Thymus (tissue), 11 donors: ENCODE measurements at regions not wholly inside any gene's neighbourhood (a gene's known extent, or its start where the extent isn't known, plus 50 kb on each side); places are given as distances from the start of the nearest gene placed in this dataset.
"Not testable (repeated sequence)": the region's sequence is repeated elsewhere in the genome, so short reads cannot be mapped to it uniquely, and the experiment has no call there.

ENCODE experiments used
- DNase-seq, 9 donors: peaks; one replicate each; pipeline ENCODE4 v3.0.0-alpha.2; 2013; ENCODE audit warnings: low spot score in 9 of 9, low read depth in 6 of 9, missing footprints in 1 of 9
- H3K27ac ChIP-seq, 2 donors: one replicate each; pipeline ENCODE4 v1.5.1; 2013; ENCODE audit warnings: control low read depth in 1 of 2, low read depth in 1 of 2, low read length in 1 of 2, mild to moderate bottlenecking in 1 of 2, moderate library complexity in 1 of 2
- H3K27me3 ChIP-seq, 2 donors: one replicate each; pipeline ENCODE4 v1.5.1; 2013; ENCODE audit warnings: low read length in 1 of 2; ENCODE audit not compliant: control insufficient read depth in 2 of 2, insufficient read depth in 1 of 2
- H3K36me3 ChIP-seq, 2 donors: one replicate each; pipeline ENCODE4 v1.5.1; 2013; ENCODE audit warnings: low read length in 1 of 2, mild to moderate bottlenecking in 1 of 2, moderate library complexity in 1 of 2; ENCODE audit not compliant: control insufficient read depth in 2 of 2, insufficient read depth in 2 of 2
- H3K4me1 ChIP-seq, 2 donors: one replicate each; pipeline ENCODE4 v1.5.1; 2013; ENCODE audit warnings: low read length in 2 of 2; ENCODE audit not compliant: control insufficient read depth in 2 of 2, insufficient read depth in 2 of 2
- H3K4me3 ChIP-seq, 2 donors: one replicate each; pipeline ENCODE4 v1.5.1; 2013; ENCODE audit warnings: low read length in 2 of 2, control low read depth in 1 of 2, mild to moderate bottlenecking in 1 of 2
- H3K9me3 ChIP-seq, 2 donors: one replicate each; pipeline ENCODE4 v1.5.1; 2013; ENCODE audit warnings: low read length in 1 of 2, mild to moderate bottlenecking in 1 of 2; ENCODE audit not compliant: control insufficient read depth in 2 of 2, insufficient read depth in 1 of 2
- WGBS: extraction: QIAGEN DNeasy Blood & Tissue Kit; methylation state at CpG from one replicate; pipeline ENCODE4 v1.1.7; 2013; 5-methylcytosine and 5-hydroxymethylcytosine counted together
- donor health status: healthy.

DNA sequence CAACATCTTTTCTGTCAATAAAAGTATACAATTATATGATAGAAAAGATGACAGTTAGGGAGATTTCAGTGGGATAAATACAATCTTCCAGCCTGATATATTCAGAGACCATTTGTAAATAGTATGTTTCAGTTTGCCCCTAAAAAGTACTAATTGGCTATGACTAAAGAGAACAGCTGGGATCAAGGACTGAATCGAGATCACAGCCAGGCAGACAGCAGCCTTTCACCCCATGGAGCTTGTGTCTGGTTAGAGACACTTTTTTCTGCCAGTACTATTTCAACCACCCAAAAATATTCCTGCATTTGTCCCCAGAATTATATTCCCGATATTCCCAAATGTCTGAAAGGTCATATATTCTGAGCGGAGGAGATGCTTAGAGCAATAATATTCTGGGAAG, 577.3 kb upstream of the TLE4 start:
- Histone ChIP-seq H3K27ac (no peak overlapping the region), H3K4me1 (no peaks in the 10 kb centered on the region), H3K4me3 (no peak overlapping the region), H3K36me3 (no peaks in the 10 kb centered on the region), H3K27me3 (no peaks in the 10 kb centered on the region), H3K9me3 (no peaks in the 10 kb centered on the region)
- WGBS: 91% methylated on average over 3 of the region's 3 CpGs
- no peak for DNase-seq

DNA sequence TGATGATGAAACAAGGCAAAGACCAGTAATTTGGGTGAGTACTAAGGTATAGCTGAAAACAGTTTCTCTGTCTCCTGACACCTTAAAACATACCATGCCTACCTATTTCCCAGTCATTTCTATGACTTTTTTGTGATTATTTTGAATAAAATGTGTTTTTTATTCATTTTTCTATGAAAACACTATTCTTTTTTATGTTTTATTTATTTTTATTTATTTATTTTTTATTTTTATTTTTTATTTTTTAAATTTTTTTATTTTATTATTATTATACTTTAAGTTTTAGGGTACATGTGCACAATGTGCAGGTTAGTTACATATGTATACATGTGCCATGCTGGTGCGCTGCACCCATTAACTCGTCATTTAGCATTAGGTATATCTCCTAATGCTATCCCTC, 576.8 kb upstream of the TLE4 start:
- H3K4me1 ChIP-seq, H3K27me3 ChIP-seq, H3K27ac ChIP-seq, H3K9me3 ChIP-seq, DNase-seq, H3K4me3 ChIP-seq, H3K36me3 ChIP-seq: not testable (repeated sequence)
- WGBS: 100% methylated on average over 2 of the region's 2 CpGs

DNA sequence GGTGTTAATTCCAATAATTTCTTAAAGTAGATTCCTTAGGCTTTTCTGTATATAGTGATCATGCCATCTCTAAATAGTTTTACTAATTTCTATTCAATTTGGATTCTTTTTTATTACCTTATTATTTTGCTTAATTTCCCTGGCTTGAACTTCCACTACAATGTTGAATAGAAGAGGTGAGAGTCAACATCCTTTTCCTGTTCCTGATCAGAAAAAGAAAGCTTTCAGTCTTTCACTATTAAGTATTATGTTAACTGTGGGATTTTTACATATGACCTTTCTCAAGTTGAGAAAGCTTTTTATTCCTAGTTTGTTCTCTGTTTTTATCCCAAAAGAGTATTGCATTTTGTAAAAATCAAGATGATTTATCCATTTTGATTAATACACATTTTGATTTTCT, 574.5 kb upstream of the TLE4 start:
- Histone ChIP-seq H3K4me3 (no peak overlapping the region), H3K27me3 (no peaks in the 10 kb centered on the region), H3K4me1 (no peaks in the 10 kb centered on the region), H3K27ac (no peak overlapping the region), H3K9me3 (no peaks in the 10 kb centered on the region), H3K36me3 (no peaks in the 10 kb centered on the region)
- no peak for DNase-seq

DNA sequence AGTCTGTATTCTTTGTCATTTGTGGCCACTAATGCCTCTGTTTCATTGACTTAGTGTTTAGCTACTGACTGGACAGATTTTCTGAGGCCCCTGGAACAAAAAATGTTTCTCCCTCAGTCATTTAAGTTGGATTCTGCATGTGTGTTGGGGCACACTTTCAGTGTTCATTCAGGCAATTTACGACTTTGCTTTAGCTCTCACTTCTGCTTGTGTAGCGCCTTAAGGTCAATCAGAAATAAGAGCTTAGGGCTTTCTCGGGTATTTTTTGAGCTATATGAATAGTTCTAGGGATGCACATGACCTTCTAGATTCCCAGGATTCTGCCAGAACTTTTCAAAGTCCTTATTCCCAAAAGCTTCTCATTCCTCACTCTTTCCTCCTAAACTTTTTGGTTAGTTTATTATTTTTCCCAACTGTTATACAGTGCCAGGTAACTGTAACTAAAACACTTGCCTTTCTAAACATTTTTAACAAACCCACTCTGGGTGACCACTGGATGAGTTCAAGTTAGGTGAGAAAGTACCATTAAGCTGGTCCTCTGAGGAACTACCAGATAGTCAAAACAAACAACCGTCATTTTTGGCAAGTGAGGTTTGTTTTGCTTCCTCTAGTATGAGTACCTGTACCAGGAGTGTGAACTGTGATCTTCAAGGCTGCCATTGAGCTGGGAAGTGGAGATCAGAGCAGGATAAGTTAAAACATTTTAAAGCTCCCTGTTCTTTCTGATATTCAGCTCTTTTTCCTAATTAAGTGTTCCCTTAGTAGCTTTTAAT, 571.3 kb upstream of the TLE4 start:
- Histone ChIP-seq H3K27me3 (no peaks in the 10 kb centered on the region), H3K36me3 (no peaks in the 10 kb centered on the region), H3K4me1 (no peaks in the 10 kb centered on the region), H3K4me3 (no peak overlapping the region), H3K9me3 (no peaks in the 10 kb centered on the region), H3K27ac (no peak overlapping the region)
- WGBS: 91% methylated on average over 4 of the region's 4 CpGs
- DNase-seq: no peak

DNA sequence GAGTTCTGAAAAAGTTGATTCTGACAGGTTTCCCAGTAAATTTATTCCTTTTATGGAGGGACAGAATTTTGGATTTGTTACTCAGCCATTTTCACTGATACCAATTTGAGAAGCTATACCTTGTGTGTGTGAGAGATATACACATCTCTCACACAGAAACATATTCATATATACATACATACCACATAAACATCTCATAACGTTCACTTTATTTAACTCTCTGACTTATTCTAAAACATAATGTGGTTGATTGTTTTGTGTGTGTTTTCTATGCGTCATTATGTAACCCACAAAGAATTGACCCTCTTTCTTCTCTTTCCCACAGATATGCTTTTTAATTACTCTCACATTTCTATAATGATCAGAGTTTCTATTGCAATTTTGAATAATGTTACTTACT, 570.8 kb upstream of the TLE4 start:
- Histone ChIP-seq H3K27ac (no peak overlapping the region), H3K27me3 (no peaks in the 10 kb centered on the region), H3K9me3 (no peaks in the 10 kb centered on the region), H3K4me3 (no peak overlapping the region), H3K36me3 (no peaks in the 10 kb centered on the region), H3K4me1 (no peaks in the 10 kb centered on the region)
- 96% methylated on average over 2 of the region's 2 CpGs for WGBS
- no peak for DNase-seq

DNA sequence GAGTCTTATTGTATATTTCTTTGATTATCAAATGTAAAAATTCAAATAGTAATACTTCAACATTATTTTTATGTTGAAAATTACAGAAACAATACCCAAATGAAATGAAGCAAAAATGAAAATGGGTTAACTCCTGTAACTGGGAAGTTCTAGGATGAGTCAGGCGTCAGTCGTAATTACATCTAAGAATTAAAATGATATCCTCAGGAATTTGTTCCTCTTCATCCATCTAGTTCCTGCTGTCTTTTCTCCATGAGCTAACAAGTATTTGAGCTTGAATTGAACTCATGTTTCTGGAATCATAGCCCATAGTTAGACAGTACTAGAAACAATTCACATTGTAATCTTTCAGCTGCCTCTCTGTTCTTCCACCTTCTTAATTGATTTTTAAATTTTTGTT, 568.3 kb upstream of the TLE4 start:
- no peaks in the 10 kb centered on the region for H3K27me3 ChIP-seq
- H3K4me3 ChIP-seq: no peak overlapping the region
- H3K27ac ChIP-seq: no peak overlapping the region
- DNase-seq: no peak
- WGBS: over 99% methylated on average over 2 of the region's 2 CpGs
- no peaks in the 10 kb centered on the region for H3K36me3 ChIP-seq
- H3K4me1 ChIP-seq: no peaks in the 10 kb centered on the region
- no peaks in the 10 kb centered on the region for H3K9me3 ChIP-seq

DNA sequence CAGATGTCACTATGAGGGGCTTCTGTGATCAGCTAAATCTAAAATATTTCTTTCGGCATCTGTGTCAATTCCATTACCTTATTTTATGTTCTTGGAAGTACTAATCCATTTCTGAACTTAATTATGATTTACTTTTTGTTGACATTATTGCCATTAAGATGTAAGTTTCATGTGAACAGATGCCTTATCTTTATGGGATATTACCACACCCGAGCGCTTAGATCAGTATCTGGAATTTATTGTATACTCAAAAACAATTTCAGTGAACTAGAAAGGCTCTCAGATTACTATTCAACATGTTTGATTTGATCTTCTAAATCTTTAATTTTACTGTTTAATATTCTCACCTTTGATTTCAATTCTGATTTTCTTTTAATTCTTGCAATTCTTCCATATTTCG, 567.7 kb upstream of the TLE4 start:
- Histone ChIP-seq H3K27ac (no peak overlapping the region), H3K27me3 (no peaks in the 10 kb centered on the region), H3K4me1 (no peaks in the 10 kb centered on the region), H3K9me3 (no peaks in the 10 kb centered on the region), H3K36me3 (no peaks in the 10 kb centered on the region), H3K4me3 (no peak overlapping the region)
- no peak for DNase-seq
- 97% methylated on average over 4 of the region's 4 CpGs for WGBS

DNA sequence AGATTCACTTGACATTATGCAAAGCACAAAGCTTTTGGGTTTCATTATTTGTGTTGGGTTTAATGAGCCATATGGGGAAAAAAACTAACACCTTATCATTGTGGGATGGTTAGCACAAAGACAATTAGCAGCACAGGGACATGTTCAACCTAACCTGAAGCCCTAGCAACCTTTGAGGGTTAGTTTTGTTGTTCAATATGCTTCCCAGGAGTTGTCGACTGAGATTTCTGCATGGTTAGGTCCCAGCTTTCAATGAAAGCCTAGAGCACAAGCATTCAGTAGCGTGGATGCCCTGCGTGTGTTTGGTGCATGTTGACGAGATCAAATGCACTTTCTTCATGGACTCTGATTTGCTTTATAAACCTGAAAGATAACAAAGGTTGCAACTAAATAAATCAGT, 565.2 kb upstream of the TLE4 start:
- 91% methylated on average over 4 of the region's 4 CpGs for WGBS
- Histone ChIP-seq H3K4me3 (no peak overlapping the region), H3K27ac (no peak overlapping the region), H3K27me3 (no peaks in the 10 kb centered on the region), H3K4me1 (no peaks in the 10 kb centered on the region), H3K9me3 (no peaks in the 10 kb centered on the region), H3K36me3 (no peaks in the 10 kb centered on the region)
- DNase-seq: no peak

DNA sequence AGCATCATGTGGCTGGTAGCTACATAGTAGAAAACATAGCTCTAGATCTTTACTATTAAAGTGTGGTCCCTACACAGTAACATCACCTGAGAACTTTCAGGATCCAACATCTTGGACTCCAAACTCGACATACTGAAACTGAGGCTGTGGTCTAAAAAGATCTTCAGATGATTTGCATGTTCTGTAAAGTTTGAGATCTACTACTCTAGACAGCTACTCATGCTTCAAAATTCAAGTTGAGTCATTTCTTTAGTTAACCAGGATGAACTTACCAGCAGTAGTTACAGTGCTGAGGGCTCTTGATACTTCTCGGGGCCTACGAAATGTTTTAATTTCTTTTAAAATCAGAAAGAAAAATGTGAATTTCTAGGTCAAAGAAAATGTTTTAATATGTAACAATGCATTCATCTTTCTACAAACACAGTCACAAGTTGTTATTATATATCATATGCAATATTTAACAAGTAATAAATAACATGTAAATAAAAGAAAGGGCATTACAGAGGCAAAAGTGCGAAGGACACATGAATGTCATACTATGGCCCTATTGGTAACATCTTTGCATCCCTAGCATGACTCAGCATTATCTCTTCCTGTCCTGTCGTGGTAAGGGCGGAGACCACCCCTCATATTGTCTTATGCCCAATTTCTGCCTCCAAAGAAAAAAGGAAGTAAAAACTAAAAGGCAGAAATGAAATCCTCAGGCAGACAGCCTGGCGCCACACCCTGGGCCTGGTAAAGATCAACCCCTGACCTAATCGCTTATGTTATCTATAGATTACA, 563.9 kb upstream of the TLE4 start:
- 81% methylated on average over 8 of the region's 8 CpGs for WGBS
- H3K4me1 ChIP-seq: no peaks in the 10 kb centered on the region

More for the DNA sequence above, 563.9 kb upstream of the TLE4 start:
- no peaks in the 10 kb centered on the region for H3K36me3 ChIP-seq
- no peak overlapping the region for H3K4me3 ChIP-seq
- no peaks in the 10 kb centered on the region for H3K27me3 ChIP-seq
- no peak for DNase-seq
- H3K27ac ChIP-seq: no peak overlapping the region
- H3K9me3 ChIP-seq: no peaks in the 10 kb centered on the region
